Smooth muscle cell (in vitro differentiated cells): ENCODE measurements at regions not wholly inside any gene's neighbourhood (a gene's known extent, or its start where the extent isn't known, plus 50 kb on each side); places are given as distances from the start of the nearest gene placed in this dataset.

Experiments
- DNase-seq: peaks from one replicate; lab custom pipeline; 2025; ENCODE audit not compliant: unreplicated experiment; lab: John Stamatoyannopoulos, UW
- H2AFZ ChIP-seq: fragments of 200-600 bp; sonication (generic); 2 replicates; pipeline ENCODE4 v1.6.0; 2016; ENCODE audit warnings: antibody characterized with exemption, low read depth, mild to moderate bottlenecking
- H3F3A ChIP-seq: fragments of 200-600 bp; sonication (generic); 2 replicates; pipeline ENCODE4 v1.6.0; 2017; ENCODE audit warnings: antibody characterized with exemption, low read depth
- H3K27ac ChIP-seq: fragments of 200-600 bp; sonication (generic); 2 replicates; pipeline ENCODE4 v1.5.1; 2016; ENCODE audit warnings: low read depth, mild to moderate bottlenecking
- H3K27me3 ChIP-seq: fragments of 200-600 bp; sonication (generic); 2 replicates; pipeline ENCODE4 v1.6.1; 2016; ENCODE audit warnings: low read depth, mild to moderate bottlenecking
- H3K36me3 ChIP-seq: fragments of 200-600 bp; sonication (generic); 2 replicates; pipeline ENCODE4 v1.5.1; 2016; ENCODE audit warnings: low read depth
- H3K4me1 ChIP-seq: fragments of 200-600 bp; sonication (generic); 2 replicates; pipeline ENCODE4 v1.5.1; 2016; ENCODE audit warnings: low read depth
- H3K4me2 ChIP-seq: fragments of 200-600 bp; sonication (generic); 2 replicates; pipeline ENCODE4 v1.6.0; 2016; ENCODE audit warnings: mild to moderate bottlenecking
- H3K4me3 ChIP-seq: fragments of 200-600 bp; sonication (generic); 2 replicates; pipeline ENCODE4 v1.5.1; 2016; ENCODE audit warnings: mild to moderate bottlenecking
- H3K79me2 ChIP-seq: fragments of 200-600 bp; sonication (generic); 2 replicates; pipeline ENCODE4 v1.6.0; 2016; ENCODE audit warnings: low read depth, mild to moderate bottlenecking
- H3K9ac ChIP-seq: fragments of 200-600 bp; sonication (generic); 2 replicates; pipeline ENCODE4 v1.6.0; 2016; ENCODE audit warnings: low read depth
- H3K9me3 ChIP-seq: fragments of 200-600 bp; sonication (generic); replicated peaks from 2 replicates; pipeline ENCODE4 v1.5.1; 2016; ENCODE audit warnings: low read depth
- H4K20me1 ChIP-seq: fragments of 200-600 bp; sonication (generic); 2 replicates; pipeline ENCODE4 v1.6.0; 2016; ENCODE audit warnings: low read depth
- WGBS: methylation state at CpG from one replicate; pipeline ENCODE4 v1.1.7; 2016; ENCODE audit warnings: low lambda C conversion rate; 5-methylcytosine and 5-hydroxymethylcytosine counted together
- TF ChIP-seq, protein P1 (sequence below): fragments of 200-600 bp; sonication (generic); IDR thresholded peaks from 2 replicates; pipeline ENCODE4 v1.5.1; 2017; ENCODE audit warnings: borderline replicate concordance, mild to moderate bottlenecking, antibody characterized with exemption; ENCODE audit not compliant: insufficient read depth, poor library complexity, severe bottlenecking

DNA sequence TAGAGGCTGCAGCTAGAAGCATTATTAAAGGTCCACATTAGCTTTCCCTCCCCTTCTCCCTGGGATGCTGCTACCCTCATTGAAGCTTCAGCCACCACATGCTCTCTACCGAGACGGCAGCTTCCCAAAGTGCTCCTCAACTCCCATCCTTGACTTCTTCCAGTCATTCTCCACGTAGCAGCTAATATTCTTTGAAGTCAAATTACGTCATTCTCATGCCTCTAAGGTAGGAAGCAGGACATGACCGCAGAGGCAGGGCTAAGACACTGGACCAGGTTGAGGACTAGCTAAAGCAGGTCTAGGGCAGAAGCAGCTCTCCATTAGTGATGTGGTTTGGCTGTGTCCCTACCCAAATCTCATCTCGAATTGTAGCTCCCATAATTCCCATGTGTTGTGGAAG, 128.3 kb downstream of the SHOX start:
- Histone ChIP-seq H4K20me1 (no peaks in the 10 kb centered on the region), H2AFZ (no peak overlapping the region), H3K9ac (no peak overlapping the region), H3K36me3 (no peaks in the 10 kb centered on the region), H3K27me3 (no peaks in the 10 kb centered on the region), H3K4me2 (no peak overlapping the region), H3K4me1 (no peaks in the 10 kb centered on the region), H3K79me2 (no peaks in the 10 kb centered on the region), H3K27ac (no peak overlapping the region), H3F3A (no peaks in the 10 kb centered on the region), H3K4me3 (no peak overlapping the region), H3K9me3 (no peaks in the 10 kb centered on the region)
- TF ChIP-seq, protein P1, sequence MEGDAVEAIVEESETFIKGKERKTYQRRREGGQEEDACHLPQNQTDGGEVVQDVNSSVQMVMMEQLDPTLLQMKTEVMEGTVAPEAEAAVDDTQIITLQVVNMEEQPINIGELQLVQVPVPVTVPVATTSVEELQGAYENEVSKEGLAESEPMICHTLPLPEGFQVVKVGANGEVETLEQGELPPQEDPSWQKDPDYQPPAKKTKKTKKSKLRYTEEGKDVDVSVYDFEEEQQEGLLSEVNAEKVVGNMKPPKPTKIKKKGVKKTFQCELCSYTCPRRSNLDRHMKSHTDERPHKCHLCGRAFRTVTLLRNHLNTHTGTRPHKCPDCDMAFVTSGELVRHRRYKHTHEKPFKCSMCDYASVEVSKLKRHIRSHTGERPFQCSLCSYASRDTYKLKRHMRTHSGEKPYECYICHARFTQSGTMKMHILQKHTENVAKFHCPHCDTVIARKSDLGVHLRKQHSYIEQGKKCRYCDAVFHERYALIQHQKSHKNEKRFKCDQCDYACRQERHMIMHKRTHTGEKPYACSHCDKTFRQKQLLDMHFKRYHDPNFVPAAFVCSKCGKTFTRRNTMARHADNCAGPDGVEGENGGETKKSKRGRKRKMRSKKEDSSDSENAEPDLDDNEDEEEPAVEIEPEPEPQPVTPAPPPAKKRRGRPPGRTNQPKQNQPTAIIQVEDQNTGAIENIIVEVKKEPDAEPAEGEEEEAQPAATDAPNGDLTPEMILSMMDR: no peak
- no peak for DNase-seq
- 89% methylated on average over 6 of the region's 6 CpGs for WGBS

DNA sequence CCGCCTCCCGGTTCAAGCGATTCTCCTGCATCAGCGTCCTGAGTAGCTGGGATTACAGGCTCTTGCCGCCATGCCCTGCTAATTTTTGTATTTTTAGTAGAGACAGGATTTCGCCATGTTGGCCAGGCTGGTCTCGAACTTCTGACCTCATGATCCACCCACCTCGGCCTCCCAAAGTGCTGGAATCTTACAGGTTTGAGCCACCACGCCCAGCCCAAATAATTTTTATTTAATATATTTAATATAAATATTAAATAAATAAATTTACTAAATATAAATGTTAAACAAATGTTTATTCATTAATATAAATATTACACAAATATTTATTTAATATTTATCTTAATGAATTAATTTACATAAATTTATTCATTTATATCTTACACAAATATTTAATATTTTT, 120.2 kb downstream of the SHOX start:
- TF ChIP-seq, protein P1: no peak
- Histone ChIP-seq H2AFZ (no peak overlapping the region), H3K79me2 (no peaks in the 10 kb centered on the region), H3K9ac (no peak overlapping the region), H3F3A (no peaks in the 10 kb centered on the region), H4K20me1 (no peaks in the 10 kb centered on the region), H3K4me2 (no peak overlapping the region), H3K36me3 (no peaks in the 10 kb centered on the region), H3K27me3 (no peaks in the 10 kb centered on the region), H3K4me3 (no peak overlapping the region), H3K9me3 (no peaks in the 10 kb centered on the region), H3K4me1 (no peaks in the 10 kb centered on the region), H3K27ac (no peak overlapping the region)
- WGBS: 82% methylated on average over 9 of the region's 9 CpGs
- no peak for DNase-seq

GRCh38 chrX:750263-750662, 119.7 kb downstream of the SHOX start:
- H3K79me2 ChIP-seq: no peaks in the 10 kb centered on the region
- no peak for DNase-seq
- no peak overlapping the region for H3K27ac ChIP-seq
- H3K4me2 ChIP-seq: no peak overlapping the region
- no peaks in the 10 kb centered on the region for H3K36me3 ChIP-seq
- no peak overlapping the region for H3K4me3 ChIP-seq
- H2AFZ ChIP-seq: no peak overlapping the region
- WGBS: 84% methylated on average over 5 of the region's 5 CpGs
- no peaks in the 10 kb centered on the region for H3F3A ChIP-seq
- TF ChIP-seq, protein P1: no peak
- H3K27me3 ChIP-seq: no peaks in the 10 kb centered on the region
- no peaks in the 10 kb centered on the region for H3K9me3 ChIP-seq
- H4K20me1 ChIP-seq: no peaks in the 10 kb centered on the region
- H3K4me1 ChIP-seq: no peaks in the 10 kb centered on the region
- no peak overlapping the region for H3K9ac ChIP-seq

- Histone ChIP-seq H3K9me3 (no peaks in the 10 kb centered on the region), H3K27me3 (no peaks in the 10 kb centered on the region), H3K4me3 (no peak overlapping the region), H3K79me2 (no peaks in the 10 kb centered on the region), H3K4me1 (no peaks in the 10 kb centered on the region), H3K27ac (no peak overlapping the region), H3K36me3 (no peaks in the 10 kb centered on the region), H4K20me1 (no peaks in the 10 kb centered on the region), H3K9ac (no peak overlapping the region), H3F3A (no peaks in the 10 kb centered on the region), H3K4me2 (no peak overlapping the region), H2AFZ (no peak overlapping the region)
- TF ChIP-seq, protein P1: no peak
- no peak for DNase-seq
- 83% methylated on average over 2 of the region's 2 CpGs for WGBS
Measured at GRCh38 chrX:747176-747575, 116.6 kb downstream of the SHOX start.
